NB4 (cell line): ENCODE measurements at regions not wholly inside any gene's neighbourhood (a gene's known extent, or its start where the extent isn't known, plus 50 kb on each side); places are given as distances from the start of the nearest gene placed in this dataset.

Source experiments
- CTCF ChIP-seq: IDR thresholded peaks from one replicate; pipeline ENCODE4 v1.5.1; 2012; ENCODE audit warnings: low read depth, low read length
- TF ChIP-seq, protein P1 (sequence below): IDR thresholded peaks from 2 replicates; pipeline ENCODE4 v1.6.1; 2011; ENCODE audit warnings: low read depth, low read length

- no peak for TF ChIP-seq CTCF
- TF ChIP-seq, protein P1, sequence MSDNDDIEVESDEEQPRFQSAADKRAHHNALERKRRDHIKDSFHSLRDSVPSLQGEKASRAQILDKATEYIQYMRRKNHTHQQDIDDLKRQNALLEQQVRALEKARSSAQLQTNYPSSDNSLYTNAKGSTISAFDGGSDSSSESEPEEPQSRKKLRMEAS: no peak
Observed at GRCh38 chr2:166725927-166726924, 162.1 kb upstream of the XIRP2 start.
